ENCODE measurements at regions not wholly inside any gene's neighbourhood (a gene's known extent, or its start where the extent isn't known, plus 50 kb on each side); places are given as distances from the start of the nearest gene placed in this dataset.

GRCh38 chr1:168365719-168366479, 85.2 kb downstream of the TBX19 start:
- DNase-seq (ENCODE audit: low spot score) (peak; percentile 29), ATAC-seq (peak; percentile 38; the same call in 1 of the 3 replicates), FAIRE-seq (peak; percentile 67)
- POLR2A ChIA-PET: no interaction called here
- in situ Hi-C loops (cut with HindIII; ENCODE audit: extremely low pct_ligation_motif_present, low pct_unique_long_range_greater_than_20kb): no loop called here
- H3K36me3 ChIP-seq (replicated peaks in 1 of 2; ENCODE audit: control insufficient read depth in 1 of 2, insufficient read depth in 2 of 2, low read length in 2 of 2): peaks cover 6 to 12% of the 10 kb centered on the region in 2 experiments; a peak in 2 of 5 replicates
- no peak overlapping the region for H3K4me3 ChIP-seq (replicated peaks in 1 of 3; ENCODE audit: insufficient read depth in 1 of 3, low read depth in 2 of 3, low read length in 3 of 3)
- no peak overlapping the region for H3K9ac ChIP-seq (ENCODE audit: insufficient read depth, low read depth, low read length)
- intact Hi-C loops (cut with micrococcal nuclease; ENCODE audit: unreplicated experiment): loop anchor here (1.0 kb wide), 1 partner anchor 23 kb away; no protein-coding TSS in a partner anchor
- H3K4me1 ChIP-seq (ENCODE audit: insufficient read depth, low read length): peaks cover 48% of the 10 kb centered on the region
- TF ChIP-seq ARHGAP35 (CRISPR knock-in tag; IDR thresholded peaks at IDR 0.05; ENCODE audit: borderline replicate concordance) (no peak), YEATS4 (CRISPR knock-in tag; IDR thresholded peaks at IDR 0.05; ENCODE audit: borderline replicate concordance) (no peak), MAFK (conservative IDR thresholded peaks at IDR 0.05 in 1 of 2, IDR thresholded peaks at IDR 0.05 in 1 of 2; ENCODE audit: low read length in 2 of 2) (peak; percentile 94 to 96), MAFF (IDR thresholded peaks at IDR 0.05; ENCODE audit: low read depth, low read length) (peak; percentile 95), SMARCC2 (IDR thresholded peaks at IDR 0.05) (no peak), SMC3 (IDR thresholded peaks at IDR 0.05; ENCODE audit: low read length) (peak; percentile 30; the same call in 1 of the 2 replicates), RXRA (CRISPR knock-in tag; IDR thresholded peaks at IDR 0.05) (no peak), RBM39 (IDR thresholded peaks at IDR 0.05; ENCODE audit: low read depth, low read length, poor library complexity, severe bottlenecking) (no peak), YEATS2 (CRISPR knock-in tag; IDR thresholded peaks at IDR 0.05; ENCODE audit: borderline replicate concordance) (no peak), STAG1 (CRISPR knock-in tag; IDR thresholded peaks at IDR 0.05) (peak; percentile 40), ZNF670 (CRISPR knock-in tag; IDR thresholded peaks at IDR 0.05; ENCODE audit: borderline replicate concordance) (no peak), SNAI1 (CRISPR knock-in tag; IDR thresholded peaks at IDR 0.05; ENCODE audit: borderline replicate concordance) (no peak)
- TF ChIP-seq, protein P1, sequence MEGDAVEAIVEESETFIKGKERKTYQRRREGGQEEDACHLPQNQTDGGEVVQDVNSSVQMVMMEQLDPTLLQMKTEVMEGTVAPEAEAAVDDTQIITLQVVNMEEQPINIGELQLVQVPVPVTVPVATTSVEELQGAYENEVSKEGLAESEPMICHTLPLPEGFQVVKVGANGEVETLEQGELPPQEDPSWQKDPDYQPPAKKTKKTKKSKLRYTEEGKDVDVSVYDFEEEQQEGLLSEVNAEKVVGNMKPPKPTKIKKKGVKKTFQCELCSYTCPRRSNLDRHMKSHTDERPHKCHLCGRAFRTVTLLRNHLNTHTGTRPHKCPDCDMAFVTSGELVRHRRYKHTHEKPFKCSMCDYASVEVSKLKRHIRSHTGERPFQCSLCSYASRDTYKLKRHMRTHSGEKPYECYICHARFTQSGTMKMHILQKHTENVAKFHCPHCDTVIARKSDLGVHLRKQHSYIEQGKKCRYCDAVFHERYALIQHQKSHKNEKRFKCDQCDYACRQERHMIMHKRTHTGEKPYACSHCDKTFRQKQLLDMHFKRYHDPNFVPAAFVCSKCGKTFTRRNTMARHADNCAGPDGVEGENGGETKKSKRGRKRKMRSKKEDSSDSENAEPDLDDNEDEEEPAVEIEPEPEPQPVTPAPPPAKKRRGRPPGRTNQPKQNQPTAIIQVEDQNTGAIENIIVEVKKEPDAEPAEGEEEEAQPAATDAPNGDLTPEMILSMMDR (CRISPR knock-in tag; IDR thresholded peaks at IDR 0.05): peak; percentile 28
- TF ChIP-seq, protein P2, sequence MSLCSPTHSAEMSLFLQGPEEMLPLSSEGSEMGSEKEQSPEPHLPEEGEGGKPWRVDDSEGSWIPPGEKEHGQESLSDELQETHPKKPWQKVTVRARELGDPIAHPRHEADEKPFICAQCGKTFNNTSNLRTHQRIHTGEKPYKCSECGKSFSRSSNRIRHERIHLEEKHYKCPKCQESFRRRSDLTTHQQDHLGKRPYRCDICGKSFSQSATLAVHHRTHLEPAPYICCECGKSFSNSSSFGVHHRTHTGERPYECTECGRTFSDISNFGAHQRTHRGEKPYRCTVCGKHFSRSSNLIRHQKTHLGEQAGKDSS (CRISPR knock-in tag; IDR thresholded peaks at IDR 0.05; ENCODE audit: borderline replicate concordance, low read depth): no peak
- H3K27ac ChIP-seq (ENCODE audit: extremely low read length, insufficient read depth, low read length): no peak overlapping the region
- no peaks in the 10 kb centered on the region for H3K9me3 ChIP-seq (ENCODE audit: low read length)
- peaks cover 69% of the 10 kb centered on the region for H3K79me2 ChIP-seq (ENCODE audit: insufficient read depth, low read length)
- no peaks in the 10 kb centered on the region for H3K27me3 ChIP-seq (ENCODE audit: control insufficient read depth in 1 of 2, insufficient read depth in 2 of 2, low read length in 2 of 2)
- CTCF ChIA-PET (ENCODE audit: low intra/inter-chr PET ratio, low total read pairs): interaction anchor here (1.2 to 1.5 kb wide), 2 partner anchors 22 to 23 kb away, joined by 3 to 6 read pairs; no protein-coding TSS in a partner anchor
- peaks cover 6% of the 10 kb centered on the region; the same call in 1 of the 2 replicates for H4K20me1 ChIP-seq (ENCODE audit: insufficient read depth, low read length)
- no peak overlapping the region for H2AFZ ChIP-seq (ENCODE audit: low read length)
- 81% methylated on average over 9 of the region's 9 CpGs for WGBS (ENCODE audit: low lambda C conversion rate)
- BruUV-seq (replicated peaks): no TSS peak
- no peak overlapping the region for H3K4me2 ChIP-seq (ENCODE audit: low read depth, low read length)
